GM10248 (cell line): ENCODE measurements at regions not wholly inside any gene's neighbourhood (a gene's known extent, or its start where the extent isn't known, plus 50 kb on each side); places are given as distances from the start of the nearest gene placed in this dataset.

Source experiments
- CTCF ChIA-PET: fragments of 300-600 bp; sonication (Branson Sonifier 250); formaldehyde crosslinking; extraction: SDS; loops from one replicate; lab custom pipeline; 2021; ENCODE audit warnings: antibody characterized with exemption; lab: Yijun Ruan, JAX
- POLR2A ChIA-PET: fragments of 350-650 bp; sonication (Branson Sonifier 250); formaldehyde crosslinking; extraction: SDS; loops from one replicate; lab custom pipeline; 2020; ENCODE audit warnings: antibody characterized with exemption; lab: Yijun Ruan, JAX
- DNase-seq: peaks from one replicate; pipeline ENCODE4 v3.0.0; 2012; ENCODE audit errors: extremely low spot score
- CTCF ChIP-seq: IDR thresholded peaks from 2 replicates; pipeline ENCODE4 v1.5.1; 2012; ENCODE audit warnings: mild to moderate bottlenecking, low read depth; ENCODE audit errors: extremely low read depth, missing control alignments, control extremely low read depth

DNA sequence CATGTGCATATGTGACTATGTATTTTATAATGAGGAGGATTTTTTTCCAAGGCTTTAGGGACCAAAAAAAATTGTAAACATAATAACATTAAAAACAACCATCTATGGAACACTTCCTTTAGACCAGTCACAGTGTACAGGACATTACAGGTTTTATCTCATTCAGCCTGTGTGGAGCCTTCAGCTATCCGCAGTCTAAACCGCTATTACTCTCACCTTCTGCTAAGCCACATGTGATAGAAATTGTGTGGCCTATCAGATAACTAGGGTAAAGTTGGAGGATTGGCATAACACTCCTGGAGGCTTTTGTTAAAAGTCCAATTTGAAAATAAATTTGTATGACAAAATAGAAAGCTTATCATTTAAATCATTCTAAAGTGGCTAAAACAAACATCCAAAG is 281.2 kb upstream of the TMTC1 start:
- TF ChIP-seq CTCF, result no peak
- CTCF ChIA-PET, result no interaction called here
- no peak for DNase-seq
- POLR2A ChIA-PET, result no interaction called here

DNA sequence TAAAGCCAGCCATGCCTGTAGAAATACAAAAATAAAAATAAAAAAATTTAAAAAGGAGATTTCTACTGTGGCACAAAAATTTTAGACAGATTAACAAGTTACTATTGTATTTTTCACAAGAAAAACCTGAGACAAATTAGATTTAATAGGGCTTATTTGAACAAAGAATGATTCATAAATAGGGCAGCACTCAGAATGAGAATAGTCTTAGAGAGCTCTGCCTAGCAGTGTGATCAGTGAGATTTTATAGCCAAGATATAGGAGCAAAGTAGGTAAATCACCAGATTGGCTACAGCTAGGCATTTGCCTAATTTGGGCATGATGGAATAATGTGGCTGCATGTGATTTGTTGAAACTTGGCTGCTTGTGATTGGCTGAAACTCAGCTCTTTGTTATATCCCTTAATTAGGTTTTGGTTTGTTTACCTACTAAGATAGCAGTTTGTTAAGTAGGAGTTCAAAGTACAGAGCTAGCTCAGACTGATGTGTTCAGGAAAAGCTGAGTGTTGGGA is 279.7 kb upstream of the TMTC1 start:
- CTCF ChIA-PET, result interaction anchor here (1.0 kb wide), 1 partner anchor 10 kb away, joined by 4 read pairs; no protein-coding TSS in a partner anchor
- DNase-seq, result no peak
- no peak for TF ChIP-seq CTCF
- POLR2A ChIA-PET, result no interaction called here

- ChIA-PET POLR2A (no interaction called here), CTCF (no interaction called here)
- TF ChIP-seq CTCF, result no peak
- DNase-seq, result no peak
These were observed 264.6 kb upstream of the TMTC1 start for GRCh38 chr12:30048371-30048770.

GRCh38 chr12:30047516-30048254 is 263.9 kb upstream of the TMTC1 start:
- ChIA-PET CTCF (no interaction called here), POLR2A (no interaction called here)
- no peak for TF ChIP-seq CTCF
- no peak for DNase-seq

DNA sequence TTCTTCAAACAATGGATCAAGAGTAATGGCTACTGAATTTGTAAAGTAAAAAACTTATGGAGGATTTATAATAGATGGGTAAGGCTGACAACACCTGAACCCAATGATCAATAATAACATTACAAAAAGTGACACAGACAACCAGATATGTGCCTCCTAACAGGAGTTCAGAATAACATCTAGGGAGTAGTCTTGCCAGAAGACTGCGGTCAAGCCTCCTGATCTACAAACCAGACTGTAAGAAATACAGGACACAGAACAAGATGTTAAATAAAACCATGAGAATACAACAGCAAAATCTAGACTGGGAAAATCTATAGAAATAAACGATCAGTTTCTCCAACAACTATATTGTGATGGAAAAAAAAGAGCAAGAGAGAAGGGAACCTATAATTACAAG is 262.6 kb upstream of the TMTC1 start:
- ChIA-PET CTCF (no interaction called here), POLR2A (no interaction called here)
- no peak for DNase-seq
- no peak for TF ChIP-seq CTCF

GRCh38 chr12:30045171-30045570 is 261.4 kb upstream of the TMTC1 start:
- ChIA-PET CTCF (no interaction called here), POLR2A (no interaction called here)
- TF ChIP-seq CTCF, result no peak
- no peak for DNase-seq

DNA sequence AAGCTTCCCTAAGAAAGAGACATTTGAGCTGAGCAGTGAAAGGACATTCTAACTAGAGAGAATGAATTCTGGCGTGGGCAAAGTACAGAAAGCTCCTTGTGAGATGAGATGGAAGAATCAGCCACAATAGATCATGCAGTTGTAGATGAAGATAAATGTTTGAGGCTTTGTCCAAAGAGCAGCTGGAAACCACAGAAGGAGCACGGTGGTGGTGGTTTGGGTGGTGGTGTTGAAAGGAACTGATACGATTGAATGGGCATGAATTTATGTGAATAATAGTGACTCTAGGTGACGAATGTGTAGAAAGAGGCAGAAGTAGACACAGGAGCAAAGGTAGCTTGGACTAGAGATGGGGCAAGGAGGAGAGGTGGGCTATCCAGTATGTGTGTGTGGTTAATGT is 260.5 kb upstream of the TMTC1 start:
- TF ChIP-seq CTCF, result no peak
- no peak for DNase-seq
- ChIA-PET CTCF (no interaction called here), POLR2A (no interaction called here)
